ENCODE measurements at regions not wholly inside any gene's neighbourhood (a gene's known extent, or its start where the extent isn't known, plus 50 kb on each side); places are given as distances from the start of the nearest gene placed in this dataset.

- TF ChIP-seq, protein P1, sequence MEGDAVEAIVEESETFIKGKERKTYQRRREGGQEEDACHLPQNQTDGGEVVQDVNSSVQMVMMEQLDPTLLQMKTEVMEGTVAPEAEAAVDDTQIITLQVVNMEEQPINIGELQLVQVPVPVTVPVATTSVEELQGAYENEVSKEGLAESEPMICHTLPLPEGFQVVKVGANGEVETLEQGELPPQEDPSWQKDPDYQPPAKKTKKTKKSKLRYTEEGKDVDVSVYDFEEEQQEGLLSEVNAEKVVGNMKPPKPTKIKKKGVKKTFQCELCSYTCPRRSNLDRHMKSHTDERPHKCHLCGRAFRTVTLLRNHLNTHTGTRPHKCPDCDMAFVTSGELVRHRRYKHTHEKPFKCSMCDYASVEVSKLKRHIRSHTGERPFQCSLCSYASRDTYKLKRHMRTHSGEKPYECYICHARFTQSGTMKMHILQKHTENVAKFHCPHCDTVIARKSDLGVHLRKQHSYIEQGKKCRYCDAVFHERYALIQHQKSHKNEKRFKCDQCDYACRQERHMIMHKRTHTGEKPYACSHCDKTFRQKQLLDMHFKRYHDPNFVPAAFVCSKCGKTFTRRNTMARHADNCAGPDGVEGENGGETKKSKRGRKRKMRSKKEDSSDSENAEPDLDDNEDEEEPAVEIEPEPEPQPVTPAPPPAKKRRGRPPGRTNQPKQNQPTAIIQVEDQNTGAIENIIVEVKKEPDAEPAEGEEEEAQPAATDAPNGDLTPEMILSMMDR (IDR thresholded peaks at IDR 0.05): no peak
- TF ChIP-seq POLR2A (IDR thresholded peaks at IDR 0.05): no peak
Observed at GRCh38 chr7:101717628-101718357, 88.7 kb upstream of the MYL10 start.
